OCI-LY7 (cell line): ENCODE measurements at regions not wholly inside any gene's neighbourhood (a gene's known extent, or its start where the extent isn't known, plus 50 kb on each side); places are given as distances from the start of the nearest gene placed in this dataset.

Source experiments
- BruUV-seq: library from RNA; stranded (reverse); fragments of 400-500 nt; replicated peaks from 2 replicates; lab custom pipeline; 2021; lab: Mats Ljungman, UMichigan
- CTCF ChIA-PET: fragments of 300-600 bp; sonication (Branson Sonifier 250); formaldehyde crosslinking; loops from one replicate; lab custom pipeline; 2022; ENCODE audit warnings: antibody characterized with exemption; ENCODE audit not compliant: unreplicated experiment; lab: Charles Lee
- POLR2A ChIA-PET: fragments of 300-600 bp; sonication (Branson Sonifier 250); formaldehyde crosslinking; loops from one replicate; lab custom pipeline; 2022; ENCODE audit warnings: antibody characterized with exemption; lab: Charles Lee
- DNase-seq: peaks from one replicate; pipeline ENCODE4 v3.0.0-alpha.2; 2015; ENCODE audit warnings: low spot score
- H2AFZ ChIP-seq: fragments of 200-600 bp; sonication (generic), shearing (Covaris generic); 2 replicates; pipeline ENCODE4 v1.6.1; 2014; ENCODE audit warnings: mild to moderate bottlenecking, antibody characterized with exemption, low read length, moderate library complexity
- H3K27ac ChIP-seq: fragments of 200-600 bp; sonication (generic); 2 replicates; pipeline ENCODE4 v1.5.1; 2014; ENCODE audit warnings: mixed run types, low read depth, mild to moderate bottlenecking, moderate library complexity, low read length, inconsistent platforms; ENCODE audit not compliant: poor library complexity, severe bottlenecking
- H3K36me3 ChIP-seq: fragments of 200-600 bp; sonication (generic); 2 replicates; pipeline ENCODE4 v1.6.1; 2014; ENCODE audit warnings: mild to moderate bottlenecking, antibody characterized with exemption, low read length, moderate library complexity, mixed read lengths; ENCODE audit not compliant: insufficient read depth
- H3K4me1 ChIP-seq: fragments of 200-600 bp; sonication (generic); 2 replicates; pipeline ENCODE4 v1.5.1; 2014; ENCODE audit warnings: mild to moderate bottlenecking, low read length; ENCODE audit not compliant: insufficient read depth, poor library complexity, severe bottlenecking
- H3K4me2 ChIP-seq: fragments of 200-600 bp; sonication (generic); 2 replicates; pipeline ENCODE4 v1.6.1; 2014; ENCODE audit warnings: mild to moderate bottlenecking, low read length
- H3K4me3 ChIP-seq: fragments of 200-600 bp; sonication (generic); 2 replicates; pipeline ENCODE4 v1.5.1; 2014; ENCODE audit warnings: mild to moderate bottlenecking, low read depth, low read length; ENCODE audit not compliant: poor library complexity, severe bottlenecking
- H3K79me2 ChIP-seq: fragments of 200-600 bp; sonication (generic); 2 replicates; pipeline ENCODE4 v1.6.1; 2016; ENCODE audit warnings: low read depth, mild to moderate bottlenecking, low read length, moderate library complexity, mixed read lengths; ENCODE audit not compliant: insufficient read depth
- H3K9me2 ChIP-seq: fragments of 200-600 bp; sonication (generic); 2 replicates; pipeline ENCODE4 v1.6.1; 2016; ENCODE audit warnings: mild to moderate bottlenecking, low read length, mixed read lengths; ENCODE audit not compliant: insufficient read depth
- H3K9me3 ChIP-seq: fragments of 200-600 bp; sonication (generic); 2 replicates; pipeline ENCODE4 v1.6.1; 2014; ENCODE audit warnings: mild to moderate bottlenecking, mixed run types, low read length, mixed read lengths
- H4K20me1 ChIP-seq: fragments of 200-600 bp; sonication (generic); 2 replicates; pipeline ENCODE4 v1.6.1; 2014; ENCODE audit warnings: mild to moderate bottlenecking, antibody characterized with exemption, low read length, moderate library complexity, mixed read lengths; ENCODE audit not compliant: insufficient read depth
- CTCF ChIP-seq: fragments of 200-600 bp; sonication (generic); conservative IDR thresholded peaks from 2 replicates; pipeline ENCODE4 v1.5.1; 2014; ENCODE audit warnings: mild to moderate bottlenecking, antibody characterized with exemption, low read length, moderate library complexity, mixed read lengths
- EZH2phosphoT487 ChIP-seq: fragments of 200-600 bp; sonication (generic); IDR thresholded peaks from 2 replicates; pipeline ENCODE4 v1.6.1; 2018; ENCODE audit warnings: low read depth, borderline replicate concordance, mild to moderate bottlenecking, mixed run types, antibody characterized with exemption, low read length, moderate library complexity, mixed read lengths
- intact Hi-C: fragments of 100-400 bp; cut with micrococcal nuclease; formaldehyde crosslinking; loops from one replicate; pipeline ENCODE4 v1.10.0; 2022; ENCODE audit not compliant: unreplicated experiment

- no peak overlapping the region for H3K4me2 ChIP-seq
- H3K79me2 ChIP-seq = no peaks in the 10 kb centered on the region
- H4K20me1 ChIP-seq = no peaks in the 10 kb centered on the region
- ChIA-PET POLR2A (interaction anchor here (0.5 to 1.1 kb wide), 2 partner anchors 514 to 589 kb away, joined by 3 read pairs; no protein-coding TSS in a partner anchor), CTCF (no interaction called here)
- no peaks in the 10 kb centered on the region for H3K9me3 ChIP-seq
- no peaks in the 10 kb centered on the region for H3K36me3 ChIP-seq
- H3K4me1 ChIP-seq = peaks cover 5% of the 10 kb centered on the region
- TF ChIP-seq CTCF (no peak), EZH2phosphoT487 (no peak)
- H3K9me2 ChIP-seq = no peaks in the 10 kb centered on the region
- H2AFZ ChIP-seq = no peak overlapping the region
- no peak overlapping the region for H3K4me3 ChIP-seq
- DNase-seq = no peak
- H3K27ac ChIP-seq = no peak overlapping the region
- no TSS peak for BruUV-seq
- intact Hi-C loops = loop anchor here (10.0 kb wide), 1 partner anchor 412 kb away; no protein-coding TSS in a partner anchor
Observed at GRCh38 chr2:145002624-145003023, 482.7 kb upstream of the ZEB2 start.

GRCh38 chr2:145000376-145000775 is 480.5 kb upstream of the ZEB2 start:
- no peak for DNase-seq
- Histone ChIP-seq H3K4me3 (no peak overlapping the region), H3K9me2 (no peaks in the 10 kb centered on the region), H3K79me2 (no peaks in the 10 kb centered on the region), H3K4me1 (peaks cover 5% of the 10 kb centered on the region), H3K9me3 (no peaks in the 10 kb centered on the region), H3K4me2 (no peak overlapping the region), H4K20me1 (no peaks in the 10 kb centered on the region), H2AFZ (no peak overlapping the region), H3K36me3 (no peaks in the 10 kb centered on the region), H3K27ac (no peak overlapping the region)
- POLR2A ChIA-PET = interaction anchor here (0.7 to 1.1 kb wide), 5 partner anchors 13 to 819 kb away, joined by 3 to 4 read pairs (median 3); no protein-coding TSS in a partner anchor
- BruUV-seq = no TSS peak
- CTCF ChIA-PET = no interaction called here
- no peak for TF ChIP-seq CTCF
- no peak for TF ChIP-seq EZH2phosphoT487
- intact Hi-C loops = loop anchor here (10.0 kb wide), 1 partner anchor 414 kb away; no protein-coding TSS in a partner anchor

- H3K27ac ChIP-seq = no peak overlapping the region
- POLR2A ChIA-PET = interaction anchor here (1.1 kb wide), 1 partner anchor 819 kb away, joined by 3 read pairs; no protein-coding TSS in a partner anchor
Observed at GRCh38 chr2:144999936-145000335, 480.0 kb upstream of the ZEB2 start.

More at GRCh38 chr2:144999936-145000335, 480.0 kb upstream of the ZEB2 start:
- Histone ChIP-seq H2AFZ (no peak overlapping the region), H4K20me1 (no peaks in the 10 kb centered on the region), H3K4me2 (no peak overlapping the region), H3K9me2 (no peaks in the 10 kb centered on the region), H3K9me3 (no peaks in the 10 kb centered on the region), H3K36me3 (no peaks in the 10 kb centered on the region), H3K4me1 (peaks cover 5% of the 10 kb centered on the region), H3K79me2 (no peaks in the 10 kb centered on the region), H3K4me3 (no peak overlapping the region)
- intact Hi-C loops = loop anchor here (10.0 kb wide), 1 partner anchor 415 kb away; no protein-coding TSS in a partner anchor
- no peak for DNase-seq
- CTCF ChIA-PET = no interaction called here
- BruUV-seq = no TSS peak
- TF ChIP-seq EZH2phosphoT487 (no peak), CTCF (no peak)
